Spinal cord (tissue), 9 donors: ENCODE measurements at regions not wholly inside any gene's neighbourhood (a gene's known extent, or its start where the extent isn't known, plus 50 kb on each side); places are given as distances from the start of the nearest gene placed in this dataset.
A peak's percentile ranks its signal among the peaks of the same experiment; 100 is the strongest.

Experiments
- DNase-seq, 6 donors: peaks; one replicate each; pipeline versions ENCODE4 v3.0.0 to v3.0.0-alpha.2; 2013 to 2015; ENCODE audit warnings: low spot score in 6 of 6, low read depth in 4 of 6
- H3K27ac ChIP-seq: one replicate; pipeline ENCODE4 v1.5.1; 2013; ENCODE audit warnings: low read depth, low read length, control low read depth
- H3K27me3 ChIP-seq: one replicate; pipeline ENCODE4 v1.6.1; 2013; ENCODE audit warnings: low read length; ENCODE audit not compliant: control insufficient read depth, insufficient read depth
- H3K36me3 ChIP-seq: one replicate; pipeline ENCODE4 v1.6.1; 2013; ENCODE audit warnings: low read length; ENCODE audit not compliant: control insufficient read depth, insufficient read depth
- H3K4me1 ChIP-seq: one replicate; pipeline ENCODE4 v1.6.1; 2013; ENCODE audit warnings: low read length; ENCODE audit not compliant: control insufficient read depth, insufficient read depth
- H3K4me3 ChIP-seq: one replicate; pipeline ENCODE4 v1.5.1; 2013; ENCODE audit warnings: low read depth, low read length, control low read depth
- H3K9me3 ChIP-seq: one replicate; pipeline ENCODE4 v1.6.1; 2013; ENCODE audit warnings: low read length; ENCODE audit not compliant: control insufficient read depth, insufficient read depth
- WGBS: methylation state at CpG from one replicate; pipeline ENCODE4 v1.1.5; 2013; ENCODE audit warnings: missing lambda C conversion rate; ENCODE audit not compliant: insufficient coverage; 5-methylcytosine and 5-hydroxymethylcytosine counted together
- donor health status: healthy.

GRCh38 chr3:117705011-117705410, 995.4 kb downstream of the TUSC7 start:
- Histone ChIP-seq H3K4me1 (no peaks in the 10 kb centered on the region), H3K9me3 (no peaks in the 10 kb centered on the region), H3K4me3 (no peak overlapping the region), H3K36me3 (no peaks in the 10 kb centered on the region), H3K27ac (no peak overlapping the region), H3K27me3 (no peaks in the 10 kb centered on the region)
- no CpG with 5 or more reads among the region's 3 CpGs for WGBS
- DNase-seq, result peak in 1 of 6 donors; percentile 77

DNA sequence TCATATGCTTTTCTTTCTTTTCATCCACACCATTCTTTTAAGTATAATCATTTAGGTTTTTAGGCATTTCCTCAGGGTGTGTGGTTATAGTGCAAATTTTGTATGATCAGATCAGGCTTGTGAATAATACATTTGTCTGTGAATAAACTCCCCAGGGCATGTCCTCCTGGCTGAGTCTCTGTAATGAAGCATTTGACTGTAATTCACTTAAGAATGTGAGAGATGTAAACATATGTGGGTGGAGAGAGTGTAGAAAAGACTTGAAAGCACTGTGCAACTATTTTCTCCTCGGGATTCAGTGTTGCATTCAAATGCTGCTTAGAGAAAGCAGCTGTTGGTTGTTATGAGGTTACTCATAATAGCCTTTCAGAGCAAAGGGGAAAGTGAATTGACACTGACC, 996.5 kb downstream of the TUSC7 start:
- WGBS, result 70% methylated on average over 1 of the region's 1 CpG
- no peak overlapping the region for H3K27ac ChIP-seq
- no peaks in the 10 kb centered on the region for H3K9me3 ChIP-seq
- no peak for DNase-seq
- no peak overlapping the region for H3K4me3 ChIP-seq
- H3K36me3 ChIP-seq, result no peaks in the 10 kb centered on the region
- H3K4me1 ChIP-seq, result no peaks in the 10 kb centered on the region
- H3K27me3 ChIP-seq, result no peaks in the 10 kb centered on the region

DNA sequence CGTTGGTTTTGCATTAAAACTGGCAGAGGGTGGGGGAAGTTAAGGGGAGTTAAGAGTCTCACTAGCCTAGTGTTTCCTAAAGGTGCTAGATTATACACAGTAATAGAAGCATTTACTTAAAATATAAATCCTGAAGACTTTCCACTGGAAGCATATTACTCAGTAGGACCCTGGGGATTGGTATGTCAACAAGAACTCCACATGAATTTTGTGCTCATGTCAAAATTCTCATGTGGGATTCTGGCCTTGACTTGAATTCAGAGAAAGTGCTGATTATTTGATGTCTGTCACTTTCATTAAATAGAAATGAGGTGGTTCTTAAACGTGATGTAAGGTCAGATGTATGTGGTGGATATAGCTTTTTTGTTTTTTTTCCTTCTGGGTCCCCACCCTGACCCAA, 997.2 kb downstream of the TUSC7 start:
- no peak for DNase-seq
- Histone ChIP-seq H3K4me1 (no peaks in the 10 kb centered on the region), H3K27ac (no peak overlapping the region), H3K4me3 (no peak overlapping the region), H3K36me3 (no peaks in the 10 kb centered on the region), H3K27me3 (no peaks in the 10 kb centered on the region), H3K9me3 (no peaks in the 10 kb centered on the region)
- no CpG with 5 or more reads among the region's 2 CpGs for WGBS

DNA sequence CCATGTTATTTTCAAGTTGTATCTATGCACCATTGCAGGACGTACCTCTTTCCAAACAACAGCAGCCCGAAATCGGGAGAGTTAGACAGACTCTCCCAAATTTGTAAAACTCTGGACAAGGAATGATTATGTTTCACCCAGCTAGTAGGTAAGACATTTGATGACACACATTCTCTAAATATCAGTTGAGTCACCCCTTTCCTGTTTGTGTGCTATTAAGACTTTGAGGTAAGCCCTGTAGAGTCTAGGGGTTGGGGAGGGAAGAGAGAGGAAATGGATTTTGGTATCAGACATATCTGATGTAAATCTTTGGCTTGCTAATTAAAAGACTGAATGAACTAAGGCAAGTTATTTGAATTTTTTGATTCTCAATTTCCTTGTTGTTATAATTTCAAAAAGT, 999.0 kb downstream of the TUSC7 start:
- Histone ChIP-seq H3K9me3 (no peaks in the 10 kb centered on the region), H3K27me3 (no peaks in the 10 kb centered on the region), H3K4me1 (no peaks in the 10 kb centered on the region), H3K36me3 (no peaks in the 10 kb centered on the region), H3K4me3 (no peak overlapping the region), H3K27ac (no peak overlapping the region)
- WGBS, result no CpG with 5 or more reads among the region's 3 CpGs
- no peak for DNase-seq

- no peak overlapping the region for H3K27ac ChIP-seq
- no peaks in the 10 kb centered on the region for H3K9me3 ChIP-seq
- WGBS, result no CpG with 5 or more reads among the region's 2 CpGs
- H3K36me3 ChIP-seq, result no peaks in the 10 kb centered on the region
- no peak for DNase-seq
- no peaks in the 10 kb centered on the region for H3K4me1 ChIP-seq
- H3K27me3 ChIP-seq, result no peaks in the 10 kb centered on the region
- H3K4me3 ChIP-seq, result no peak overlapping the region
These were observed 999.5 kb downstream of the TUSC7 start for GRCh38 chr3:117709108-117709507.

GRCh38 chr3:117710501-117710900, 1000.9 kb downstream of the TUSC7 start:
- H3K27me3 ChIP-seq, result no peaks in the 10 kb centered on the region
- WGBS, result no CpG with 5 or more reads among the region's 1 CpG
- H3K4me1 ChIP-seq, result no peaks in the 10 kb centered on the region
- no peaks in the 10 kb centered on the region for H3K36me3 ChIP-seq
- H3K4me3 ChIP-seq, result no peak overlapping the region
- H3K27ac ChIP-seq, result no peak overlapping the region
- H3K9me3 ChIP-seq, result no peaks in the 10 kb centered on the region
- DNase-seq, result peak in 1 of 6 donors; percentile 40

- peak in 3 of 6 donors; percentile 17 to 82 (median 26) for DNase-seq
- Histone ChIP-seq H3K9me3 (no peaks in the 10 kb centered on the region), H3K4me3 (no peak overlapping the region), H3K27me3 (no peaks in the 10 kb centered on the region), H3K36me3 (no peaks in the 10 kb centered on the region), H3K4me1 (no peaks in the 10 kb centered on the region), H3K27ac (no peak overlapping the region)
- no CpG with 5 or more reads among the region's 2 CpGs for WGBS
These were observed 1009.8 kb downstream of the TUSC7 start for GRCh38 chr3:117719316-117719926.

- DNase-seq, result no peak
- Histone ChIP-seq H3K4me3 (no peak overlapping the region), H3K27me3 (no peaks in the 10 kb centered on the region), H3K27ac (no peak overlapping the region), H3K36me3 (no peaks in the 10 kb centered on the region), H3K4me1 (no peaks in the 10 kb centered on the region), H3K9me3 (no peaks in the 10 kb centered on the region)
- WGBS, result no CpG with 5 or more reads among the region's 2 CpGs
These were observed 1012.3 kb downstream of the TUSC7 start for GRCh38 chr3:117721866-117722265.

- no peaks in the 10 kb centered on the region for H3K4me1 ChIP-seq
- no peaks in the 10 kb centered on the region for H3K27me3 ChIP-seq
- WGBS, result no CpG with 5 or more reads among the region's 3 CpGs
- no peak overlapping the region for H3K27ac ChIP-seq
- DNase-seq, result no peak
- no peak overlapping the region for H3K4me3 ChIP-seq
- no peaks in the 10 kb centered on the region for H3K9me3 ChIP-seq
- no peaks in the 10 kb centered on the region for H3K36me3 ChIP-seq
These were observed 1013.3 kb downstream of the TUSC7 start for GRCh38 chr3:117722856-117723255.

- Histone ChIP-seq H3K9me3 (no peaks in the 10 kb centered on the region), H3K27me3 (no peaks in the 10 kb centered on the region), H3K4me3 (no peak overlapping the region), H3K36me3 (no peaks in the 10 kb centered on the region), H3K4me1 (no peaks in the 10 kb centered on the region), H3K27ac (no peak overlapping the region)
- no CpG with 5 or more reads among the region's 3 CpGs for WGBS
- DNase-seq, result no peak
These were observed 1014.2 kb downstream of the TUSC7 start for GRCh38 chr3:117723825-117724224.
